Osteocyte (in vitro differentiated cells): ENCODE measurements at regions not wholly inside any gene's neighbourhood (a gene's known extent, or its start where the extent isn't known, plus 50 kb on each side); places are given as distances from the start of the nearest gene placed in this dataset.

Experiments used
- DNase-seq: peaks from one replicate; pipeline ENCODE4 v3.0.0; 2021; ENCODE audit warnings: mixed read lengths; ENCODE audit not compliant: unreplicated experiment; ENCODE audit errors: extremely low spot score
- H3K27ac Mint-ChIP-seq: one replicate; pipeline ENCODE4 v1.8.0; 2021; ENCODE audit warnings: mild to moderate bottlenecking, mixed read lengths; ENCODE audit not compliant: unreplicated experiment
- H3K27me3 Mint-ChIP-seq: one replicate; pipeline ENCODE4 v1.8.0; 2021; ENCODE audit warnings: mixed read lengths; ENCODE audit not compliant: unreplicated experiment
- H3K36me3 Mint-ChIP-seq: one replicate; pipeline ENCODE4 v1.8.0; 2021; ENCODE audit warnings: mixed read lengths; ENCODE audit not compliant: unreplicated experiment
- H3K4me1 Mint-ChIP-seq: one replicate; pipeline ENCODE4 v1.8.0; 2021; ENCODE audit warnings: mixed read lengths; ENCODE audit not compliant: unreplicated experiment
- H3K4me3 Mint-ChIP-seq: one replicate; pipeline ENCODE4 v1.8.0; 2021; ENCODE audit warnings: mild to moderate bottlenecking, moderate library complexity, mixed read lengths; ENCODE audit not compliant: unreplicated experiment
- H3K9me3 Mint-ChIP-seq: one replicate; pipeline ENCODE4 v1.8.0; 2021; ENCODE audit warnings: mixed read lengths; ENCODE audit not compliant: unreplicated experiment
- CTCF ChIP-seq: fragments of 200-600 bp; sonication (generic); IDR thresholded peaks from 2 replicates; pipeline ENCODE4 v1.5.0; 2021; ENCODE audit warnings: antibody characterized with exemption, mild to moderate bottlenecking, moderate library complexity

DNA sequence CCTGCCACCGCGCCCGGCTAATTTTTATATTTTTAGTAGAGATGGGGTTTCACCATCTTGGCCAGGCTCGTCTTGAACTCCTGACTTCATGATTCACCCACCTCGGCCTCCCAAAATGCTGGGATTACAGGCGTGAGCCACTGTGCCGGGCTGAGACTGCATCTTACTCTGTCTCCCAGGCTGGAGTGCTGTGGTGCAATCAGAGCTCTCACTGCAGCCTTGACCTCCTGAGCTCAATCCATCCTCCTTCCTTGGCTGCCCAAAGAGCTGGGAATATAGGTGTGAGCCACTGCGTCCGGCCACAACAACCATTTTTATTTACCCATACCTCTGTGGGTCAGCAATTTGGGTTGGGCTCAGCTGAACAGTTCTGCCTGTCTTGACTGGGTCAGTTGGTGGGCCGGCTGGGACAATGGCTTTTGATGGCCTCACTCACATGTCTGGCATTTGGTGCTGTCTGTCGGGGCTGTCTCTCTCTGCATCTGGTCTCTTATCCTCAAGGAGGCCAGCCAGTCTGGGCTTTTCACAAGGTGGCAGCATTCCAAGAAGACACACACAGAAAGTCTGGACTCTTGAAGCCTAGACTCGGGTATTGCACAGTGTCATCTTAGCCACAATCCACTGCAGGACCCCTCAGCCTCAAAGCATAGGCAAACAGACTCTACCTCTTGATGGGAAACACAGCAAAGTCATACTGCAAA lies 116.8 kb upstream of the GATA6 start:
- Mint-ChIP-seq H3K9me3 (no peaks in the 10 kb centered on the region), H3K27me3 (peaks cover 2% of the 10 kb centered on the region), H3K4me3 (no peak overlapping the region), H3K4me1 (no peaks in the 10 kb centered on the region), H3K27ac (no peak overlapping the region), H3K36me3 (no peaks in the 10 kb centered on the region)
- no peak for TF ChIP-seq CTCF
- no peak for DNase-seq

GRCh38 chr18:22055466-22056238 lies 113.7 kb upstream of the GATA6 start:
- Mint-ChIP-seq H3K4me1 (no peaks in the 10 kb centered on the region), H3K9me3 (no peaks in the 10 kb centered on the region), H3K36me3 (no peaks in the 10 kb centered on the region), H3K27me3 (peaks cover 3% of the 10 kb centered on the region), H3K4me3 (no peak overlapping the region), H3K27ac (no peak overlapping the region)
- DNase-seq: no peak
- no peak for TF ChIP-seq CTCF

DNA sequence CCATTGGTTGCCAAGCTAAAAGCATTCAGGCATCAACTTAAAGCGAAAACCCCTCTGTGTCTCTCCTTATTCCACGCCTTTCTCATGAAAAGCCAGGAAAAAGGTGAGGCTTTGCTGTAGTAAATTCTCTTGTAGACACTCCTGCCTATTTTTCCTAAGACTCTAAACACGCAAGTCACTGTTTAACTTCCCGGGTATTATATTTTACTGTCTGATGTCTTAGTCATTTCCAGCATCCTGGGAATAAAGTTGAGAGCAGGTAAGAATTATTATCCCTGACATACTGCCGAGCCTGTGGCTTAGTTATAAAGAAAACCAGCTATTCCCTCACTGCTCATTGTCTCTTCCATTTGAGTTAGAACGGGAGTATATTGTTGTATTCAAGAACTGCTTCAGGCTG lies 112.4 kb upstream of the GATA6 start:
- Mint-ChIP-seq H3K27me3 (peaks cover 3% of the 10 kb centered on the region), H3K27ac (no peak overlapping the region), H3K9me3 (no peaks in the 10 kb centered on the region), H3K4me3 (no peak overlapping the region), H3K4me1 (no peaks in the 10 kb centered on the region), H3K36me3 (no peaks in the 10 kb centered on the region)
- TF ChIP-seq CTCF: no peak
- DNase-seq: no peak

DNA sequence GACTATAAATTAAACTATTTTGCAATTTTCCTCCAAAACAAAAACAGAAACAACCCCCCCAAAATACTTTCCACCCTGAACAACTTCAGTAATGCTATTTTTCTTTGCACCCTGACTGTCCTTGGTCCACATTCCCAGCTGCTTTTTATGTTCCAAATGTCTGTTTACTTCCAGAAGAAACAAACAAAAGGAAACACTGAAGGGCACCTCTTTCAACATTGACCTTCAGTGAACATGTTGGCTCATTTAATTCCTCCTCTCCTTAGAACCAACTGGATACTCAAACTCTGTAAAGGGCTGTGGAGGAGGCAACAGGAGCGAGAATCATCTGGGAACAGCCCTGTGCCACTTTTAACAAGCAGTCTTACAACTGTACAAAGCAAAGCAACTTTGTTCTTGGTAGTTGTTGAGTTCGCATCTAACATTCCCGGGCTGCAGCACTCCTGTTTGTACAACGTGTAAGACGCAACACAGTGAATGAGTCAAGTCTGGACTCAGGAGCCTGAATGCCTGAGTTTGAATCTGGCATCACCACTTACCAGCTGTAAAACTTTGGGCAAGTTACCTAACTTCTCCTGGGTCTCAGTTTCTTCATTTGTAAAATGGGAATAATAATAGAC lies 111.4 kb upstream of the GATA6 start:
- no peak overlapping the region for H3K4me3 Mint-ChIP-seq
- no peaks in the 10 kb centered on the region for H3K4me1 Mint-ChIP-seq
- no peak for TF ChIP-seq CTCF
- DNase-seq: no peak
- H3K36me3 Mint-ChIP-seq: no peaks in the 10 kb centered on the region
- H3K27me3 Mint-ChIP-seq: peaks cover 11% of the 10 kb centered on the region
- no peaks in the 10 kb centered on the region for H3K9me3 Mint-ChIP-seq
- no peak overlapping the region for H3K27ac Mint-ChIP-seq

GRCh38 chr18:22060361-22060760 lies 109.0 kb upstream of the GATA6 start:
- H3K4me1 Mint-ChIP-seq: no peaks in the 10 kb centered on the region
- H3K27ac Mint-ChIP-seq: no peak overlapping the region
- no peak overlapping the region for H3K4me3 Mint-ChIP-seq
- DNase-seq: no peak
- H3K9me3 Mint-ChIP-seq: no peaks in the 10 kb centered on the region
- TF ChIP-seq CTCF: no peak
- no peaks in the 10 kb centered on the region for H3K36me3 Mint-ChIP-seq
- peaks cover 14% of the 10 kb centered on the region for H3K27me3 Mint-ChIP-seq
